Uterus (tissue), 2 donors: ENCODE measurements at regions not wholly inside any gene's neighbourhood (a gene's known extent, or its start where the extent isn't known, plus 50 kb on each side); places are given as distances from the start of the nearest gene placed in this dataset.

ENCODE experiments used
- POLR2A ChIP-seq, 2 donors: fragments of 450-650 bp; IDR thresholded peaks; one replicate each; pipeline ENCODE4 v1.6.1; 2016; ENCODE audit warnings: antibody characterized with exemption in 2 of 2, mild to moderate bottlenecking in 1 of 2, moderate library complexity in 1 of 2
- TF ChIP-seq, protein P1 (sequence below), 4 experiments: fragments of 200-600 bp in 2 of 4; fragments of 450-650 bp in 2 of 4; sonication (generic) in 2 of 4; IDR thresholded peaks; one replicate each; pipeline ENCODE4 v1.5.1; 2016 to 2019; ENCODE audit warnings: antibody characterized with exemption in 4 of 4, mild to moderate bottlenecking in 2 of 4, moderate library complexity in 1 of 4

DNA sequence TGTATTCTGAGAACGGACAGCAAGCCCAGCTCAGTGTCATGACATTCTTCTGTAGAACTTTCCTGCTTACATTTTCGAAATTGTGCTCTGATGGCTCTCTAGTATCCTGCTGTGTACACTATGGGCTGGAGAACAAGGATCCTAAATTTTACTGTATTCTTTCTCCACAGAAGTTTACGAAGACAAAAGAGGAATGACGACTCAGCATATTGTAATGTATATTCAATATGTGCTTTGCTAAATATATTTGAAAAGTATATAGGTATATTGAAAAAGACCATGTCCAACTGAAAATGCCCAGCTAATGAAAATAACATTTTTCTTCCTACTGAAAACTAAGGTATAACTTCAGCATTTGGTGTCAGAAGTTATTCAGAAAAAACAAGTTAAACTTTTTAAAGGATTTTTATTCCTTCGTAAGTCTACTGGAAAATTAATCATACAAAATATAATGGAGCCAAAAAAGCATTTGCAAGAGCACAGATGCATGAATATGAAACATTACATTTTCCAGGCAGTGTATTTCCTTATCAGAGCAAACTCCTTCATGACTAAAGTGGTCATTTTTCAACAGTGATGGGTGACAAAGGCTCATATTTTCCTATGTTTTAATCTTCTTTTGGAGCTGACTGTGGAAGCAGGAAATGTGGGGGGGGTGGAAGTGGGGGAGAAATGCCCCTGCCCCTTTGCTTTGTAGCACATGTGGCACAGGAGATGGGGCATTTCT is 143.8 kb upstream of the THUMPD2 start:
- TF ChIP-seq, protein P1, sequence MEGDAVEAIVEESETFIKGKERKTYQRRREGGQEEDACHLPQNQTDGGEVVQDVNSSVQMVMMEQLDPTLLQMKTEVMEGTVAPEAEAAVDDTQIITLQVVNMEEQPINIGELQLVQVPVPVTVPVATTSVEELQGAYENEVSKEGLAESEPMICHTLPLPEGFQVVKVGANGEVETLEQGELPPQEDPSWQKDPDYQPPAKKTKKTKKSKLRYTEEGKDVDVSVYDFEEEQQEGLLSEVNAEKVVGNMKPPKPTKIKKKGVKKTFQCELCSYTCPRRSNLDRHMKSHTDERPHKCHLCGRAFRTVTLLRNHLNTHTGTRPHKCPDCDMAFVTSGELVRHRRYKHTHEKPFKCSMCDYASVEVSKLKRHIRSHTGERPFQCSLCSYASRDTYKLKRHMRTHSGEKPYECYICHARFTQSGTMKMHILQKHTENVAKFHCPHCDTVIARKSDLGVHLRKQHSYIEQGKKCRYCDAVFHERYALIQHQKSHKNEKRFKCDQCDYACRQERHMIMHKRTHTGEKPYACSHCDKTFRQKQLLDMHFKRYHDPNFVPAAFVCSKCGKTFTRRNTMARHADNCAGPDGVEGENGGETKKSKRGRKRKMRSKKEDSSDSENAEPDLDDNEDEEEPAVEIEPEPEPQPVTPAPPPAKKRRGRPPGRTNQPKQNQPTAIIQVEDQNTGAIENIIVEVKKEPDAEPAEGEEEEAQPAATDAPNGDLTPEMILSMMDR (IDR thresholded peaks at IDR 0.05): no peak
- TF ChIP-seq POLR2A (IDR thresholded peaks at IDR 0.05): no peak
